ENCODE measurements at regions not wholly inside any gene's neighbourhood (a gene's known extent, or its start where the extent isn't known, plus 50 kb on each side); places are given as distances from the start of the nearest gene placed in this dataset.

DNA sequence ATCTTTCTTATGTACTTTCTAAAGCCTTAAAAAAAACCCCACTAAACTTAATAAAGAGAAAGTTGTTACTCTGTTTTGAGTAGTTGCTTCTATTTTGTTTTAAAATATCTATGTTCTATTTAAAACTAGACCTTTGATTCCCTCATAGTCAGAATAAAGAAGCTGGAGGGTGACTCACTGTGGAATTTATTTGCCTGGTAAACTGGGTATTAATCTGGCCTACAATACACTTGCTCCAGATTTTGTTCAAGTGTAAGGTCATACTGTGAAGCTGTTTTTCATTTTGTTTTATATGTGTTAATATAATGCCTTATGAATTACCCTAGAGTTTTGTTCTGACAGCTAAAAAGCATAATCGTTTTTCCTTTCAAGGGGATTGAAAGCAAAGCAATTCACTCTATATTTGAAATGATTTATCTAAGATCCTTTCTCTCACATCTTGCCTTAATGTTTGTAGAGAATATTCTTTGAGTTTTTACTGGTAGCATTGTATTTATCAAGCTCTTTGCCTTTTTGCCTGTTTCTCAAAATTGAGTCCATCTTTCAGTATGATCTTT is 277.4 kb upstream of the PITX2 start:
- no peak overlapping the region for H3K27ac Mint-ChIP-seq
- no peaks in the 10 kb centered on the region for H3K9me3 Mint-ChIP-seq
- H3K27me3 Mint-ChIP-seq: no peaks in the 10 kb centered on the region
- H3K4me1 Mint-ChIP-seq: no peaks in the 10 kb centered on the region
- POLR2A ChIA-PET: no interaction called here
- ATAC-seq (ENCODE audit: low read depth) (no peak), DNase-seq (no peak)
- no peaks in the 10 kb centered on the region for H3K36me3 Mint-ChIP-seq
- H3K4me3 Mint-ChIP-seq: no peak overlapping the region

DNA sequence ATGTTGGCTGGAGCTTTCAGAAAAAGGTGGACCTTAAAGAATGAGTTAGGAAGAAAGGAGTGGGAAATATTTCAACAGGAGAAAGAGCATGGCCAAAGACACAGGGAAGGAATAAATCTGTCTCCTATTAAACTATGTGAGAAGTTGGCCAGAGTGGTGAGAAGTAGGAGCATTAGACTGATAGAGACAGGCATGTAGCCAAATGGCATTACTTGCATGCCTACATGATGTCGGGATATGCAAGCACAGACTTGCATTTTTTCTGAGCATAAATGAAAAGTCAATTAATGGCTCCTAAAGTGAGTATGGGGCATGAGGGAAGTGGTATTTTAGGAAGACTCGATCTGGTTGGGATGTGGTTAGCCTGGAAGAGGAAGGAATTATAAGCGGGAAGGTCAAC is 279.6 kb upstream of the PITX2 start:
- Mint-ChIP-seq H3K4me1 (no peaks in the 10 kb centered on the region), H3K36me3 (no peaks in the 10 kb centered on the region), H3K4me3 (no peak overlapping the region), H3K27ac (no peak overlapping the region), H3K9me3 (no peaks in the 10 kb centered on the region), H3K27me3 (no peaks in the 10 kb centered on the region)
- DNase-seq (no peak), ATAC-seq (ENCODE audit: low read depth) (no peak)
- POLR2A ChIA-PET: no interaction called here

DNA sequence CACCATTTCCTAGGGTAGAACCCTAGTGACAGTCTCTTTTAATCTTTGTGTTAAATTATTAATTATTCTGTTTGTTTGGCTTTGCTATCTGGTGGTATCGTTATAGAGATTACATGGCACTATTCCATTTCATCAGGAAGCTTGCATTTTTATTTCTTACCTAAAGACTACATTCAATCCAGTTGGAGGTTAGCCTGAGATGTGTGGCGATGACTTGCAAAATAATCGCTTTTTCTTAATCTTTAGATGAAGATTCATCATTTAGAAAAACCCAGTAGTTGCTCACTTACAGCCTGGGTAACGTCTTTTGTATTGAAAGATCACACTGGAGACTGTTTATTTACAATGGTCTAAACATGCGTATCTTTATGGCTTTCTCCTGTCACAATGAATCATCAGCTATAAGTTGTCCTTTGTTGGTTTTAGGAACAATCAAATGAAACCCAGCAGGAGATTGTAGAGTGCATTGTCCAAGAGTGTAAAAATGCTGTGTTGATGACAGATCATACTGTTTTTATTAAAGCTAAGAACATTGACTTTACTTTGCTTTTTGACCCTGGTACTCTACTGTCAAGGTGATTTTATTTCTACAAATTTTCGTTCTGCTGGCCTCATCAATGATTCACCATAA is 281.7 kb upstream of the PITX2 start:
- no peak overlapping the region for H3K4me3 Mint-ChIP-seq
- no peaks in the 10 kb centered on the region for H3K4me1 Mint-ChIP-seq
- H3K27me3 Mint-ChIP-seq: no peaks in the 10 kb centered on the region
- no peak for DNase-seq
- H3K9me3 Mint-ChIP-seq: no peaks in the 10 kb centered on the region
- POLR2A ChIA-PET: no interaction called here
- no peak overlapping the region for H3K27ac Mint-ChIP-seq
- ATAC-seq (ENCODE audit: low read depth): no peak
- H3K36me3 Mint-ChIP-seq: no peaks in the 10 kb centered on the region

DNA sequence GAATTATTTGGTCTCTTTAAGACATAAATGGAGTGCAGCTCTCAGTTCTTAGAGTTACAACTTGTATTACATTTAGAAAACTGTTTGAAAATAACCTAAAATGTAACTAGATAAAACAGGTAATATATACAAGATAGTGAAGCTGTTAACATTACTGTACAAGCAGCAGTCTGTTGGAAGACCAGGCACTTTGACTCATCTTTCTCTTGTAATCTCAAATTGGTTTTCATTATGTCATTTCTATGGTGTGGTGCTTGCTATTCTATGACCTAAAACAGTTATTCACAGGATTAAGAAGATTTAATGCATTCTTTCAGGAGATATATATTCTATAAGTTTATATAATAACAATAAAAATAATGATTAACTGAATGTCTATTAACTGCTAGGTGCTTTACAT is 282.5 kb upstream of the PITX2 start:
- Mint-ChIP-seq H3K9me3 (no peaks in the 10 kb centered on the region), H3K4me3 (no peak overlapping the region), H3K27ac (no peak overlapping the region), H3K36me3 (no peaks in the 10 kb centered on the region), H3K27me3 (no peaks in the 10 kb centered on the region), H3K4me1 (no peaks in the 10 kb centered on the region)
- no peak for ATAC-seq (ENCODE audit: low read depth)
- POLR2A ChIA-PET: no interaction called here
- DNase-seq: no peak

DNA sequence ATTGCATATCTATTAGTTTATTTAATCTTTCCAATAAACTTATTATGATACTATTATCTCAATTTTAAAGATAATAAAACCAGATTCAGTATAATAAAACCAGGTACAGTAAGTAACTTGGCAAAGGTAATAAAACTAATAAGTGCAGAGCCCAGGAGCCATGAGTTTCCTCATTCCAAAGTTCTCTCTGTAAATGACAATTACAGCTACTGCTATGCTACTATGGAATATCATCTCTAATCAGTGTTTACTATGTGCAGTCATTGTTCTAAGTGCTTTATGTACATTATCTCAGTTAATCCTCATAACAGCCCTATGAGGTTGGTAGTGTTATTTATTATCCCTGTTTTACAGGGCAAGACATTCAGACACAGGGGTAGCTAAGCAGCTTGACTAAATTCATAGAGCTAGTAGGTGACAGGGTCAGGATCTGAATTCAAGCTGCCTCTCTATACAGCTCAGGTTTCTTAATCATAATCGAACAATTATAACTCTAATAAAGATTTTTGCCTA is 285.0 kb upstream of the PITX2 start:
- POLR2A ChIA-PET: no interaction called here
- no peaks in the 10 kb centered on the region for H3K9me3 Mint-ChIP-seq
- no peaks in the 10 kb centered on the region for H3K27me3 Mint-ChIP-seq
- H3K4me3 Mint-ChIP-seq: no peak overlapping the region
- H3K27ac Mint-ChIP-seq: no peak overlapping the region
- DNase-seq: no peak
- no peak for ATAC-seq (ENCODE audit: low read depth)
- no peaks in the 10 kb centered on the region for H3K36me3 Mint-ChIP-seq
- H3K4me1 Mint-ChIP-seq: no peaks in the 10 kb centered on the region

DNA sequence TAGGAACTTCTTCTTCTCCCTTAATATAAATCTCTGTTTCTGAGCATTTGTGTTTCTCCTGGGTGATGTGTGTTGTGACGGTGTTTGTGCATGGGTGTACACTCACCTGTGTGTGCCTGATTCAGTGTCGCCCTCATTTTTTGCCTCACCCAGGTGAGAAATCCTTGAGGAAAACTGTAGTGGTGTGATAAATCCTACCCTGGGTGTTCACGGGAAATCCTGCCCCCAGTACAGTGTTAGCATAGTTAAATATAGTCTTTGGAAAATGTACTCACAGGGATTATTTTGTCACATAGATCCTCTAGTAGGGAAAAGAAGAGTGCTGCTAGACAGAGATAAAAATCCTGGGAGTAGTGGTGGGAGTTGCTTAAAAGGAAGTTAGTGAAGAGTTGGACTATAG is 291.9 kb upstream of the PITX2 start:
- ATAC-seq (ENCODE audit: low read depth): no peak
- DNase-seq: no peak
- Mint-ChIP-seq H3K4me3 (no peak overlapping the region), H3K36me3 (no peaks in the 10 kb centered on the region), H3K4me1 (no peaks in the 10 kb centered on the region), H3K9me3 (no peaks in the 10 kb centered on the region), H3K27ac (no peak overlapping the region), H3K27me3 (no peaks in the 10 kb centered on the region)
- POLR2A ChIA-PET: no interaction called here

DNA sequence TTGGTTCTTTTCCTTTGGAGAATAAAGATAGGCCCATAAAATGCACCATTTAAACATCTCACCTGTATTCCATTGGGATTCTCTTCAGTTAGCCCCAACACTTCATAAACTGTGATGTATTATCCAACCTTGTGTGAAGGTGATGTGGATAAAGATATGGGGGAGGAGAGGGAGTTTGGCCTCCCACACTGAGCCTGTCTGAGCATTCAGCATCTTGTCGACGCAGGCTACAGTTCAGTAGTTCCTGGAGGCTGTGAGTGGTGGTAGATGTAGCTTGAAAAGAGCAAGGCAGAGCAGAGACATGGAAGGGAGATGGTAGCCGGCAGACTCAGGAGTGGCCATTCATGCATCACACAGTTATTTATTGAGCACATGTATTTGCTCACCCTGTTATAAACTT is 292.4 kb upstream of the PITX2 start:
- Mint-ChIP-seq H3K27ac (no peak overlapping the region), H3K36me3 (no peaks in the 10 kb centered on the region), H3K9me3 (no peaks in the 10 kb centered on the region), H3K27me3 (no peaks in the 10 kb centered on the region), H3K4me3 (no peak overlapping the region), H3K4me1 (no peaks in the 10 kb centered on the region)
- POLR2A ChIA-PET: no interaction called here
- DNase-seq (no peak), ATAC-seq (ENCODE audit: low read depth) (no peak)

DNA sequence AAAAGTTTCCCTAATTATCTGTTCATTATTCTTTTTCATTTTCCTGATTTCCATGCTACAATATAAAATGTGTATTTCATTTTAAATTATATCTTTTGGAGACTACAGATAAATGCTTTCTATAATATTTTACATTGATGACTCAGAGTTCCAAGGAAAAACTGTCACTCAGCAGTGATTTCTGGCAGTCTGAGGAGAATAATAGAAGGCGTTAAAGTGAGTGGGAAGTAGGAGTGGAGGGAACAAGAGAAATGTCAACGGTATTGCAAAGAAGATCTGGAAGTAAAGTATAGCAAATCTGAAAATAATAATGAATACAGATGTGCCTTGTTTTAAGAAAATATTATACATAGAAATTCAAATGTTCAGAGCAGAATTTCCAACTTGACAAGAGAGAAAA is 293.6 kb upstream of the PITX2 start:
- Mint-ChIP-seq H3K9me3 (no peaks in the 10 kb centered on the region), H3K27me3 (no peaks in the 10 kb centered on the region), H3K4me1 (no peaks in the 10 kb centered on the region), H3K4me3 (no peak overlapping the region), H3K27ac (no peak overlapping the region), H3K36me3 (no peaks in the 10 kb centered on the region)
- no peak for DNase-seq
- no peak for ATAC-seq (ENCODE audit: low read depth)
- POLR2A ChIA-PET: interaction anchor here (0.6 kb wide), 1 partner anchor 20 kb away, joined by 3 read pairs; no protein-coding TSS in a partner anchor

DNA sequence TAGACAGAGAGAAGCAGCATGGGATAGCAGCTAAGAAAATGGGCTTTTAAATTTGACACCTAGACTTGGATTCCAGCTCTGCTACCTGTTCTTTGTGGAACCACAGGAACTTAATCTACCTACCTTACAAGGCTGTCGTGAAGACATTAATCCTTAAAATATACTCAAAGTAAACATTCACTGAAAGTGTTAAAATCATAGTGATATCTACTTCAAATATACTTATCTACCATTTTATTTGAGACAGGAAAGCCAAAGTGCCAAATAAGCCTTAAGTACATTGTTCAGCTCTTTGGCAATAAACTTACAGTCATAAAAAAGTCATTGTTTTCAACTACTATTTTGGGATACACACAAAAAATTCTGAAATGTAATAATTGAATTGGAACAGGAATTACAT is 295.0 kb upstream of the PITX2 start:
- POLR2A ChIA-PET: no interaction called here
- H3K27me3 Mint-ChIP-seq: no peaks in the 10 kb centered on the region
- no peaks in the 10 kb centered on the region for H3K36me3 Mint-ChIP-seq
- no peaks in the 10 kb centered on the region for H3K4me1 Mint-ChIP-seq
- H3K27ac Mint-ChIP-seq: no peak overlapping the region
- no peak for ATAC-seq (ENCODE audit: low read depth)
- DNase-seq: no peak
- no peaks in the 10 kb centered on the region for H3K9me3 Mint-ChIP-seq
- no peak overlapping the region for H3K4me3 Mint-ChIP-seq

DNA sequence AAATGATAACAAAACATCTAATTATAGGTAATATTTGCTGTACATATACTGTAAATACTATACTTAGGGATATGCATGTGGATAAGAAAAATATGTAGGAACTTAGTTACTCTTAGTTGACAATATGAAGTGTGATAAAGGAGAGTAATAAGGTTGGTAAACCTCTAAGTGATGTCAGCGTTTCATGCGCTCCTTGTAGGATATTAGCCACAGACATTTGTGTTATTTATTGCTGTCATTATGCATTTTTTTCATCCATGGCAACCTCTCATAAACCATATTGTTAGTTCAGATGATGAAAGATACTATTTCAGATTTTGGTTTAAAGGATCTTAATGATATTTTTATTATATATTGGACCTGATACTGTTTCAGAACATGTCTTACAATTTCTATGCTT is 298.1 kb upstream of the PITX2 start:
- Mint-ChIP-seq H3K9me3 (peaks cover 1% of the 10 kb centered on the region), H3K36me3 (no peaks in the 10 kb centered on the region), H3K4me3 (no peak overlapping the region), H3K27ac (no peak overlapping the region), H3K4me1 (no peaks in the 10 kb centered on the region), H3K27me3 (no peaks in the 10 kb centered on the region)
- DNase-seq (no peak), ATAC-seq (ENCODE audit: low read depth) (no peak)
- POLR2A ChIA-PET: no interaction called here

DNA sequence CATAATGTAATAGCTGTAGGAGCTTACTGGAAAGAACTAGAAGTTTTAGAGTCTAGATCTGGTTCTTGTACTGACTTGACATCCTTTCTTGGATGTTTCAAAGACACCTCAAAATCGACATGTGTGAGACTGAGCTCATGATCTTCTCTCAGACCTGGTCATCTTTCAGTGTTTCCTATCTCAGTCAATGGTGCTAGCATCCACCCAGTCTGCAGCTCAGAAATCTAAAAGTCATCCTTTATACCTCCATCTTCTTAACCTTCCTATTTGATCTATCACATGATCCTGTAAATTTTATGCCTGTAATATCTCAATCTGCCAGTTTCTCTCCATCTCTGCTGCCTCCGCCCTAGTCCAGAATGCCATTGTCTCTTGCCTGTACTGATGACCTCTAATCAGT is 301.9 kb upstream of the PITX2 start:
- ATAC-seq (ENCODE audit: low read depth): no peak

DNA sequence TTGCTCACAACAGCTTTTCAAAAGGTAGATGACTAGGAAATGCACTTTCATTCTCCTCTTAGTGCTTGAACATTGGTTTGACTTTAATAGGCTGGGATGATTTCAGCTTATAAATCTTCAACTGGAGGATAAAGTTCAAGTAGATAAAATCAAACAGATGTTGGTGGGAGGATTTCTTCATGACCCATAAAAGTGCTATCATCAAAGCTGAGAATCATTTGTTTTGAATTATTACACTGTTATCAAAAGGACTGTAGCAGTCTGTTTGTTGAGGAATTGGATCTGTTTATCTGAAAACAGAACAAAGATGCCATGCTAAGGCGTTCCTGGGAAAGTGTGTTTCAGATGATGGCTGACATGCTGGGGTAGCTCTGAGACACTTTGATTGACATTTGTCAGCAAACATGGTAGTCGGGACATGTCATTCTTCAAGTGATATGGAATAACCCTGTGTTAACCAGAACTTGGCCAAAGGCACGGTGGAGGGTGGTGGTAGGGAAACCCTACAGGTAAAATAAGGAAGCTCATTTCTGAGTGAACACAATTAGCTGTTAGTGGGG is 304.0 kb upstream of the PITX2 start:
- no peak for ATAC-seq (ENCODE audit: low read depth)

More for the DNA sequence above, 301.9 kb upstream of the PITX2 start:
- Mint-ChIP-seq H3K9me3 (peaks cover 1% of the 10 kb centered on the region), H3K4me1 (no peaks in the 10 kb centered on the region), H3K27me3 (no peaks in the 10 kb centered on the region), H3K27ac (no peak overlapping the region), H3K4me3 (no peak overlapping the region), H3K36me3 (no peaks in the 10 kb centered on the region)
- POLR2A ChIA-PET: no interaction called here
- DNase-seq: no peak

DNA sequence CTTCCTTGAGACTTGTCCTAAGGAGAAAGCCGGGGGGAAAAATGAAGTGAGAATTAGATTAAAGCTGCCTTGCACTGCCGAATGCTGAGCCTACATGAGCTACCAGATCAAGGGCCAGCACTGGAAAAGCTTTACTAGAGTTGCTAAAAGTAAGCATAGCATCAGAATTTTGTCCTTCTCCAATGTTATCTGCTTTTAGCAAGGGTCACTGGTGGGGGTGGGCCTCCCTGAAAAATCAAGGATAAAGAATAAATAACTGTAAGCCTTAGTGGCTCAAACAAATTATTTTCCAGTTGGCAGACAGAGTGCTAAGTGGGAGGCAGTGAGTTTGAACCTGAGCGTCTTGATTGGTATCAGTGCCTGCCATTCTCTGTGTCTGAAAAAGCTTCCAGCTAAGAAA is 310.5 kb upstream of the PITX2 start:
- POLR2A ChIA-PET: no interaction called here
- ATAC-seq (ENCODE audit: low read depth) (no peak), DNase-seq (no peak)
- H3K27me3 Mint-ChIP-seq: no peaks in the 10 kb centered on the region
- H3K27ac Mint-ChIP-seq: no peak overlapping the region
- no peaks in the 10 kb centered on the region for H3K9me3 Mint-ChIP-seq
- no peaks in the 10 kb centered on the region for H3K4me1 Mint-ChIP-seq
- H3K4me3 Mint-ChIP-seq: no peak overlapping the region
- no peaks in the 10 kb centered on the region for H3K36me3 Mint-ChIP-seq

More for the DNA sequence above, 304.0 kb upstream of the PITX2 start:
- Mint-ChIP-seq H3K36me3 (no peaks in the 10 kb centered on the region), H3K27me3 (no peaks in the 10 kb centered on the region), H3K4me1 (no peaks in the 10 kb centered on the region), H3K4me3 (no peak overlapping the region), H3K9me3 (peaks cover 1% of the 10 kb centered on the region), H3K27ac (no peak overlapping the region)
- POLR2A ChIA-PET: no interaction called here
- DNase-seq: no peak

DNA sequence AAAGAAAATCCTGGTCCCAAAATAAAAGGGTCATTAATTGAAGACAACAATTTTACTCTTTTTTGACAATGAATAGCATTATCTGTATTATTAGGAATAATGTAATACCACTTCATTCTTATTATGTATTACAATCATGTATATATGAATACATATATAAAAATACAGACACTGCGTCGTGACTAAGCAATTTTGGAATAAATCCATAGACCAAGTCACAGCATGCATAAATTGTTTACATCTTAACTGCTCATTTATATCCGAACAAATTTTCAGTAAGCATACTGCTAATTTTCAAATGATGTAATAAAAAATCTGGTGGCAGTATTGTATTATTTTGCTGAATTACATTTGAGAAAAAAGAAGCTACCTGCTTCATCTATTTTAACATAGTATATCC is 321.6 kb upstream of the PITX2 start:
- Mint-ChIP-seq H3K4me3 (no peak overlapping the region), H3K4me1 (no peaks in the 10 kb centered on the region), H3K27ac (no peak overlapping the region), H3K36me3 (no peaks in the 10 kb centered on the region), H3K27me3 (no peaks in the 10 kb centered on the region), H3K9me3 (no peaks in the 10 kb centered on the region)
- ATAC-seq (ENCODE audit: low read depth): no peak
- POLR2A ChIA-PET: no interaction called here
- no peak for DNase-seq
